Stimulated activated CD4-positive, alpha-beta T cell treated with anti-CD3 and anti-CD28 coated beads, Interleukin-12 subunit alpha, Interleukin-12 subunit beta, amount 100 ng/mL, for 24 hours (primary cell): ENCODE measurements at regions not wholly inside any gene's neighbourhood (a gene's known extent, or its start where the extent isn't known, plus 50 kb on each side); places are given as distances from the start of the nearest gene placed in this dataset.
"Not testable (repeated sequence)": the region's sequence is repeated elsewhere in the genome, so short reads cannot be mapped to it uniquely, and the experiment has no call there.

Experiments used
- DNase-seq, 2 experiments: peaks; one replicate each; pipeline ENCODE4 v3.0.0-alpha.2; 2020; ENCODE audit warnings: low read depth in 2 of 2

GRCh38 chr5:45057564-45057963 is 248.8 kb downstream of the MRPS30 start:
- DNase-seq, result no peak

- DNase-seq, result no peak
Measured at GRCh38 chr5:45060724-45061123, 252.0 kb downstream of the MRPS30 start.

- no peak for DNase-seq
Measured at GRCh38 chr5:45062044-45062443, 253.3 kb downstream of the MRPS30 start.

- no peak for DNase-seq
Measured at GRCh38 chr5:45081082-45081481, 272.3 kb downstream of the MRPS30 start.

GRCh38 chr5:45089870-45090269 is 281.1 kb downstream of the MRPS30 start:
- DNase-seq, result no peak

- no peak for DNase-seq
Measured at GRCh38 chr5:45093377-45093776, 284.6 kb downstream of the MRPS30 start.

GRCh38 chr5:45094876-45095440 is 286.2 kb downstream of the MRPS30 start:
- DNase-seq, result no peak

- no peak for DNase-seq
Measured at GRCh38 chr5:45098483-45098882, 289.7 kb downstream of the MRPS30 start.

- DNase-seq, result no peak
Measured at GRCh38 chr5:45101146-45101545, 292.4 kb downstream of the MRPS30 start.

- DNase-seq, result no peak
Measured at GRCh38 chr5:45105491-45105994, 296.8 kb downstream of the MRPS30 start.

- no peak for DNase-seq
Measured at GRCh38 chr5:45109062-45109461, 300.3 kb downstream of the MRPS30 start.

- DNase-seq, result no peak
Measured at GRCh38 chr5:45109636-45110035, 300.9 kb downstream of the MRPS30 start.

- no peak for DNase-seq
Measured at GRCh38 chr5:45110399-45110798, 301.7 kb downstream of the MRPS30 start.

- DNase-seq, result no peak
Measured at GRCh38 chr5:45113726-45114125, 305.0 kb downstream of the MRPS30 start.

GRCh38 chr5:45132972-45133371 is 324.2 kb downstream of the MRPS30 start:
- DNase-seq, result no peak

- DNase-seq, result no peak
Measured at GRCh38 chr5:45162974-45163373, 354.2 kb downstream of the MRPS30 start.

- DNase-seq, result no peak
Measured at GRCh38 chr5:45171563-45171962, 362.8 kb downstream of the MRPS30 start.

- DNase-seq, result not testable (repeated sequence)
Measured at GRCh38 chr5:45172634-45173033, 363.9 kb downstream of the MRPS30 start.

- DNase-seq, result no peak
Measured at GRCh38 chr5:45179686-45180085, 370.9 kb downstream of the MRPS30 start.

- DNase-seq, result no peak
Measured at GRCh38 chr5:45189042-45189441, 380.3 kb downstream of the MRPS30 start.

- DNase-seq, result no peak
Measured at GRCh38 chr5:45189481-45189880, 380.7 kb downstream of the MRPS30 start.

- DNase-seq, result no peak
Measured at GRCh38 chr5:45195026-45195425, 386.3 kb downstream of the MRPS30 start.
